NB4 (cell line): ENCODE measurements at regions not wholly inside any gene's neighbourhood (a gene's known extent, or its start where the extent isn't known, plus 50 kb on each side); places are given as distances from the start of the nearest gene placed in this dataset.

ENCODE experiments used
- DNase-seq: peaks from one replicate; pipeline ENCODE4 v3.0.0; 2010; ENCODE audit warnings: low read depth
- H3K4me3 ChIP-seq: one replicate; pipeline ENCODE4 v1.5.1; 2011; ENCODE audit warnings: mild to moderate bottlenecking, low read depth, low read length, moderate library complexity
- MYC ChIP-seq: IDR thresholded peaks from 2 replicates; pipeline ENCODE4 v1.6.1; 2011; ENCODE audit warnings: low read depth, low read length
- POLR2A ChIP-seq: IDR thresholded peaks from 2 replicates; pipeline ENCODE4 v1.6.1; 2011; ENCODE audit warnings: mild to moderate bottlenecking; ENCODE audit not compliant: insufficient read length; ENCODE audit errors: extremely low read depth
- TF ChIP-seq, protein P1 (sequence below): IDR thresholded peaks from one replicate; pipeline ENCODE4 v1.5.1; 2012; ENCODE audit warnings: low read depth, low read length
- TF ChIP-seq, protein P2 (sequence below): IDR thresholded peaks from 2 replicates; pipeline ENCODE4 v1.6.1; 2011; ENCODE audit warnings: low read depth, low read length

- TF ChIP-seq, protein P1, sequence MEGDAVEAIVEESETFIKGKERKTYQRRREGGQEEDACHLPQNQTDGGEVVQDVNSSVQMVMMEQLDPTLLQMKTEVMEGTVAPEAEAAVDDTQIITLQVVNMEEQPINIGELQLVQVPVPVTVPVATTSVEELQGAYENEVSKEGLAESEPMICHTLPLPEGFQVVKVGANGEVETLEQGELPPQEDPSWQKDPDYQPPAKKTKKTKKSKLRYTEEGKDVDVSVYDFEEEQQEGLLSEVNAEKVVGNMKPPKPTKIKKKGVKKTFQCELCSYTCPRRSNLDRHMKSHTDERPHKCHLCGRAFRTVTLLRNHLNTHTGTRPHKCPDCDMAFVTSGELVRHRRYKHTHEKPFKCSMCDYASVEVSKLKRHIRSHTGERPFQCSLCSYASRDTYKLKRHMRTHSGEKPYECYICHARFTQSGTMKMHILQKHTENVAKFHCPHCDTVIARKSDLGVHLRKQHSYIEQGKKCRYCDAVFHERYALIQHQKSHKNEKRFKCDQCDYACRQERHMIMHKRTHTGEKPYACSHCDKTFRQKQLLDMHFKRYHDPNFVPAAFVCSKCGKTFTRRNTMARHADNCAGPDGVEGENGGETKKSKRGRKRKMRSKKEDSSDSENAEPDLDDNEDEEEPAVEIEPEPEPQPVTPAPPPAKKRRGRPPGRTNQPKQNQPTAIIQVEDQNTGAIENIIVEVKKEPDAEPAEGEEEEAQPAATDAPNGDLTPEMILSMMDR, result no peak
- TF ChIP-seq, protein P2, sequence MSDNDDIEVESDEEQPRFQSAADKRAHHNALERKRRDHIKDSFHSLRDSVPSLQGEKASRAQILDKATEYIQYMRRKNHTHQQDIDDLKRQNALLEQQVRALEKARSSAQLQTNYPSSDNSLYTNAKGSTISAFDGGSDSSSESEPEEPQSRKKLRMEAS, result no peak
- TF ChIP-seq MYC (no peak), POLR2A (no peak)
- no peak overlapping the region for H3K4me3 ChIP-seq
- DNase-seq, result no peak
Measured at GRCh38 chr2:41129988-41130387, 678.1 kb upstream of the SLC8A1 start.

DNA sequence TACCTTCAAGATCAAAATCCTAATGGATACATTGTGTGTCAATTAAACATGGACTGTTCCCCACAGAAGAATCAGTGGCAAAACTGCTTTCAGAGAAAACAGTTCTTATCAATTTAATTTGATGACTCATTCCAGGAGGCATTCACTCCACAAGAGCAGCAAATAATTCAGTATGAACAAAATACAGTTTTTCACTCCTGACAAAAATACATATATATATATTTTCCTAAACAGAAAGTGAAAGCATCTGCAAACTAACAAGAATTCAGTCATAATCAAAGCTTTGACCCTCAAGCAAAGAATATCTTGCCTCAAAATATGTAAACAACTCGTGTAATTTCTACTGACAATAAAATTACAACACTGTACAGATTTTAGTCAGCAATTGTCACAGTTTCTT lies 685.1 kb upstream of the SLC8A1 start:
- no peak for DNase-seq
- H3K4me3 ChIP-seq, result no peak overlapping the region
- TF ChIP-seq, protein P1, result no peak
- TF ChIP-seq POLR2A, result no peak
- TF ChIP-seq, protein P2, result no peak
- no peak for TF ChIP-seq MYC

- no peak for DNase-seq
- TF ChIP-seq POLR2A (no peak), MYC (no peak)
- TF ChIP-seq, protein P1, result no peak
- TF ChIP-seq, protein P2, result no peak
- no peak overlapping the region for H3K4me3 ChIP-seq
Measured at GRCh38 chr2:41141146-41141791, 689.4 kb upstream of the SLC8A1 start.

- no peak for DNase-seq
- TF ChIP-seq POLR2A, result no peak
- TF ChIP-seq, protein P1, result no peak
- TF ChIP-seq, protein P2, result no peak
- TF ChIP-seq MYC, result no peak
- no peak overlapping the region for H3K4me3 ChIP-seq
Measured at GRCh38 chr2:41142478-41142877, 690.6 kb upstream of the SLC8A1 start.

DNA sequence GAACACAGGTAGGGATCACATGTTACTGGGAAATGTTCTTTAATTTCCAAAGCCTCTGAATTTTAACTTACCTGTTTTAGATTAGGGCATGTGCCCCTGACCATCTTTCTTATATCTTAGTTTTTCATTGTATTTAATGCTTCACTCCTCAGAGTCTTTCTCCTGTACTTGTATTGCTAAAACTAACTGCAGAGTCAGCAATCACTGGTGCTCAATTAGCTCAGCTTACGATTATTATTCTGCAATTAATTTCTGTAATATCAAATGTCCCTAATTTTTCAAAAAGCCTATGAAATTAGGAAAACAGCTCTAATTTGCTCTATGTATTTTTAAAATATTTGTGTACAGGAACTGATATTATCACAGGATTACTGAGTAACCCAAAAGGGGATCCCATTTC lies 693.2 kb upstream of the SLC8A1 start:
- H3K4me3 ChIP-seq, result no peak overlapping the region
- DNase-seq, result no peak
- TF ChIP-seq, protein P2, result no peak
- TF ChIP-seq MYC (no peak), POLR2A (no peak)
- TF ChIP-seq, protein P1, result no peak

DNA sequence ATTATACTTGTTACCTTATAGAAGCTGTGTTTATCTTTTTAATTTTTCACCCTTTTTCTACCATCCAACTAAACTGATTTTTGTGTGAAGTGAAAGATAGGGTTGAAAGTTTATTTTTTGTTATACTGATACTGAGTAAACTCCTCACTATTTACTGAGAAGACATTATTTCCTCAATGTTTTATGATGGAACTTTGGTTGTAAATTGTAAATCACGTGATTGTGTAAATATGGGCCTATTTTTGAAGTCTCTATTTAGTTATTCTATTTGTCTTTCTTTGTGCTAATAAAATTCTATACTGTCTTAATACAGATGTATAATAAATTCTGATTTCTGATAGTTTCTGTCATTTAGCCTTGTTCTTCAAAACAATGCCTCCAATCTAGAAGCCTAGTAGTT lies 697.2 kb upstream of the SLC8A1 start:
- TF ChIP-seq, protein P1, result no peak
- TF ChIP-seq POLR2A (no peak), MYC (no peak)
- TF ChIP-seq, protein P2, result no peak
- H3K4me3 ChIP-seq, result no peak overlapping the region
- DNase-seq, result no peak
